HS-5 (cell line): ENCODE measurements at regions not wholly inside any gene's neighbourhood (a gene's known extent, or its start where the extent isn't known, plus 50 kb on each side); places are given as distances from the start of the nearest gene placed in this dataset.
"Not testable (repeated sequence)": the region's sequence is repeated elsewhere in the genome, so short reads cannot be mapped to it uniquely, and the experiment has no call there.

Source experiments
- DNase-seq: peaks from one replicate; pipeline ENCODE4 v3.0.0-alpha.2; 2012; ENCODE audit warnings: low read depth

DNA sequence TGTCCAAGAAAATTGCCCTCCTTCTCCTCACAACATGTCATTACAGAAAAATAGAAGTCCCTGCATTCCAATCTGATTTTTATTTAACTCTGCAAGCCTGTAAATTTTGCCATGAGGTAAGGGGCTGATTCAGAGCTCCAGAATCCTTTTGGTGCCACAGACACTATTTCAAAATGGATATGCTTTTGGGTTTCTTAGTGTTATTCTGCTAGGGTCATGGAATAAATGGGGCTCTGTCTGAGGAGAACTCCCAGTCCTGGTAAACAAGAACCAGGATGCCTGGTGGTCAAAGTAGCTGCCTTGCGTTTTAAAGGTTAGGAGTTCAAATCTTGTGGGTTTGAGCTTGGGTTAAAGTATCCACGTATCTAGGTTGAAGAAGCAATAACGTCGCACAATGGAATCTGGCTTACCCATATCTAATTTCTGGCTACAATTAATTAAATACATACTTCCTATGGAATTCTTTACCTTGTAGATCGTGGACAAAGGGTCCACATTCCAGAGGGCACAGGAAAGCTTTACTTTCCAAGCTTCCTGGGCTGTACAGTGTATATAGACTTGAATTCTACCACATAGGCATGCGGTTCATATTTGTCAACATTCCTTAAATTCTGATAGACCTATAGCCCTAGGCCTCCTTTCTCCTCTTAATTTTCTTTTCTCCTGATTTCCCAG is 98.0 kb upstream of the CDC42BPA start:
- DNase-seq, result no peak

DNA sequence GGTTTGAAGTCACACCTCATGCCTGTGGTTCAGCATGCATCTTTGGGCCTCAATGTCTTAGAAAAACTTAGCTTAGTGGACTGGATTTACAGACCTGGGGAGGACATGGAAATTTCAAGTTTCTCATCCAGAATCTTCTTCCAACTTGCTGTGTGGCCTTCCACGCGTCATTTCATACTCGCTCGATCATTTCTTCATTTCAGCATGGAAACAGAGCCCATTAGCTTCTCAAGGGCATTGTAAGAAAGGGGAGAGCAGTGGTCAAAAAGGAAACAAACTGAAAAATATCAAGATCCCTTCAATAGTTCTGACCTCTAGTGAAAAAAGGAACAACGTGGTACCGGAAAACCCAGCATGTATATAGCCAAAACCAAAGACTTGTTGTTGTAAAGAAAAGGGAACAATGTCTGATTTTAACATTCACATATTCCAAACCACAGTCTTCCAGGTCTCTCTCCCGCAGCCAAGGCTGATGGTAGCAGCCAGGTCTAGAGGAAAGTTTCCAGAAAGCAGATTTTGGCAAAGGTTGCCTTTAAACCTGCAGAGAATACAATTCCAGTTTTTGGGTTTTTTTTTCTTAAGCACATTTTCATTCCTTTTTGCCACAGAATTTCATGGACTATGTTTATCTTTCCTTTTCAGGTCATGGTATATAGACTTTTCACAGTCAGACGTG is 97.0 kb upstream of the CDC42BPA start:
- no peak for DNase-seq

DNA sequence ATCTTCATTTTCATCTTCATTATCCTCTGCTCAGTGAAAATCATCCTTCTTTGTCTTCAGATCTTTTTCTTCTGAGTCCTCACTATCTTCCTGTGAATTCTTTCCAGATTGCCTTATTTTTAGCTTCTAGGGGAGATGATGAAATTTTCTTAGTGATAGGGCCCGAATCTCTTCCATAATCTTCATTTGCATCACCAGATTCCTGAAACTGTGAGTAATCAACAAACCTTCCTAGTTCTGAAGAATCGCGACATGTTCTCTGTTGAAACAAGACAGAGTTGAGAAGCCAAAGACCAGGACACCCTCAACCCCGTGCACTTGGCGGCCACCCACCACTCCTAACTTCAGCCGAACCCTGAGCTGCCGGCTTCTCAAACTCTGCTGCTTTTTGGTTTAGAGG is 92.8 kb upstream of the CDC42BPA start:
- no peak for DNase-seq

DNA sequence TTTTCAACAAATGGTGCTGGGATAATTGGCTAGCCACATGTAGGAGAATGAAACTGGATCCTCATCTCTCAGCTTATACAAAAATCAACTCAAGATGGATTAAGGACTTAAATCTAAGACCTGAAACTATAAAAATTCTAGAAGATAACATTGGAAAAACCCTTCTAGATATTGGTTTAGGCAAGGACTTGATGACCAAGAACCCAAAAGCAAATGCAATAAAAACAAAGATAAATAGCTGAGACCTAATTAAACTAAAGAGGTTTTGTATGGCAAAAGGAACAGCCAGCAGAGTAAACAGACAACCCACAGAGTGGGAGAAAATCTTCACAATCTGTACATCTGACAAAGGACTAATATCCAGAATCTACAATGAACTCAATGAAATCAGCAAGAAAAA is 88.0 kb upstream of the CDC42BPA start:
- DNase-seq, result not testable (repeated sequence)

DNA sequence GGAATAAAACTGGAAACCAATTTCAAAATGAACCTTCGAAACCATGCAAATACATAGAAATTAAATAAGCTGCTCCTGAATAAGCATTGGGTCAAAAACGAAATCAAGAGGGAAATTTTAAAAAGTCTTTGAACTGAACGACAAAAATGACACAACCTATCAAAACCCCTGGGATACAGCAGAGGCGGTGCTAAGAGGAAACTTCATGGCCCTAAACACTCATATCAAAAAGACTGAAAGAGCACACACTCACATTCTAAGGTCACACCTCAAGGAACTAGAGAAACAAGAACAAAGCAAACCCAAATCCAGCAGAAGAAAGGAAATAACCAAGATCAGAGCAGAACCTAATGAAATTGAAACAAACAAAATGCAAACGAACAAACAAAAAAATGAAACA is 85.2 kb upstream of the CDC42BPA start:
- no peak for DNase-seq

DNA sequence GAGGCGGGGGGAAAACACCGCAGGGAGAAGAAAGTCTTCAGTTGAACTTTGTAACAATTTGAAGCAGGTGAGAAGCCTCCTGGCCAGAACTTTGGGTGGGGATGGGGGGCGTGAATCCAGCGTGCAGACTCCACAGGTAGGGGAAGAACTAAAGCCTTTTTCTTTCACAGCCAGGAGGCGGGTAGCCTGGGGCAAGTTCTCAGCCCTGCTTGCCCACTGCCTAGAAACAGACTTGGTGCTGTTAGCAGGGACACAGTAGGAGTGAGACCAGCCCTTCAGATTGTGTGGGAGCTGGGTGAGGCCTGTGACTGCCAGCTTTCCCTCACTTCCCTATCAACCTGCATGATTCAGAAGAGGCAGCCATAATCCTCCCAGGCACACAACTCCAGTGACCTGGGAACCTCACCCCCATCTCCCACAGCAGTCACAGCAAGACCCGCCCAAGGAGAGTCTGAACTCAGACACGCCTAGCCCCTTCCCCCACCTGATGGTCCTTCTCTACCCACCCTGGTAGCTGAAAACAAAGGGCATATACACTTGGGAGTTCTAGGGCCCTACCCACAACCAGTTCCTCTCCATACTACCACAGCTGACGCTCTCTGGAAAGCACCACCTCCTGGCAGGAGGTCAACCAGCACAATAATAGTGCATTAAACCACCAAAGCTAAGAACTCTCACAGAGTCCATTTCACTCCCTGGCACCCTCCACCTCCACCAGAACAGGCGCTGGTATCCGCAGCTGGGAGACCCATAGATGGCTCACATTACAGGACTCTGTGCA is 83.5 kb upstream of the CDC42BPA start:
- DNase-seq, result no peak

DNA sequence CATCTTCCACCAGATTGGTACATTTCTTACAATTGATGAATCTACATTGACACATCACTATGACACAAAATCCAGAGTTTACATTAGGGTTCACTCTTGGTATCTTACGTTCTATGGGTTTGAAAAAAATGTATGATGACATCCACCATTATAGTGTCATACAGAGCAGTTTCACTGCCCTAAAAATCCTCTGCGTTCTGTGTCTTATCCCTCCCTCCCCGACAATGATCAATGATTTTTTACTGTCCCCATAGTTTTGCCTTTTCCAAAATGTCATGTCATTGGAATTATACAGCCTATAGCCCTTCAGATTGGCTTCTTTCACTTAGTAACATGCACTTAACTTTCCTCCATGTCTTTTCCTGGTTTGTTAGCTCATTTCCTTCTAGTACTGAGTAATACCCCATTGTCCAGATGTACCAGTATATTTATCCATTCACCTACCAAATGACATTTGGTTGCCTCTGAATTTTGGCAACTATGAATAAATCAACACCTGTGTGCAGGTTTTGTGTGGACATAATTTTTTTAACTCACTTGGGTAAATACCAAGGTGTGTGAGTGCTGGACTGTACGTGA is 80.9 kb upstream of the CDC42BPA start:
- no peak for DNase-seq

DNA sequence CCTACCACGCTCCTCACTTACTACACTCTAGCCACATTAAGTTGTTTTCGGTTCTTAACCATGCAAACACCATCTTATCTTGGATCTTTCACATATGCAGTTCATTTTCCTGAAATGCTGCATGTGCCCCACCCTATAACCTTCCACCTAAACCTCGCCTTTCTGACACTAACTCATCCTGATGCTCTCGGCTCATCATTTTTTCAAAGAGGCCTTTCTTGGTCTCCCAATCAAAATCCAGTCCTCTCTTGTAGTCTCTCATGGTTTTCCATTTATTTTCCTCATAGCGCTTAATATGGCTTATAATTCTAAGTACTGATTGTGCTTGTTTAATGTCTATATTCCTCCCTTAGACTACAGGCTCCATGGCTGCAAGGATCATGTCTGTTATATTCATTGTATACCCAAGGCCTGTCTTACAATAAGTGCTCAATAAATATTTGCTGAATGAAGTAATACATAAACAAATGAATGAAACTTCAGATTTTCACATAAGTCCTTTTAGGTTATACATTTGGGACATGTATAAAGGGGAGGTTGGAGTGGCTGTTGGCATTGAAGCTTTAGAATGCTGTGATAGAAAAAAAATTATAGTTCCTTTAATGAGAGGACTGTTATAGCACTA is 79.2 kb upstream of the CDC42BPA start:
- no peak for DNase-seq

DNA sequence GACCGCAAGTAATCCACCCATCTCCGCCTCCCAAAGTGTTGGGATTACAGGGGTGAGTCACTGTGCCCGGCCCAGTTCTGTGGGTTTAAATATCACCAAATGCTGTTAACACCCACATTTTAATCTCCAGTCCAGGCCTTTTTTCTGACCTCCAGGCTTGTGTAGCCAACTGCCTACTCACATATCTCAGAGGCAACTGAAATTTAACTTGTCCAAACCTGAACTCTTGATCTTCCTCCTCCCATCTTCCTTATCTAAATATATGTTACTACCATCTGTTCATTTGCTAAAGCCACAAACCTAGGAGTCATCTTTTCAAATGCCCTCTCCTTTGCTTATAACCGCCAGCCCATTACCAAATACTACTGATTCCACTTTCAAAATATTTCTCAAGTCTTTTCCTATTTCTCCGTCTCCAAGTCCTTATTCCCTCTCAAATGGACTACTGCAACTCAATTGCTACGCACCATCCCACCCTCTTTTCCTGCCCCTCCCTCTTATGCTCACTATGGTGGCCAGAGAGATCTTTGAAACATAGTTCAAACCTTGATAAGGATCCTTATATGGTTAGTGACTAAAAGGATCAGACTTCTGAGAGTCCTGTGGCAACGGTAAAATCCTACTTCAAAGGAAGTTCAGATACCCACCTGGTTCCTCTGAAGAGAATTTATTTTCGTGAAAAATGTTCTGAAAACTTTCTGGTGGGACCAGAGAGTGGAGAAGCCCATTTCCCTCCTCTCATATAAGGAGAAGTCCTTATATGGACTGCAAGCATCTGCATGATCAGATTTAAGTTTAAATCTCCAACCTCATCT is 78.5 kb upstream of the CDC42BPA start:
- DNase-seq, result no peak

DNA sequence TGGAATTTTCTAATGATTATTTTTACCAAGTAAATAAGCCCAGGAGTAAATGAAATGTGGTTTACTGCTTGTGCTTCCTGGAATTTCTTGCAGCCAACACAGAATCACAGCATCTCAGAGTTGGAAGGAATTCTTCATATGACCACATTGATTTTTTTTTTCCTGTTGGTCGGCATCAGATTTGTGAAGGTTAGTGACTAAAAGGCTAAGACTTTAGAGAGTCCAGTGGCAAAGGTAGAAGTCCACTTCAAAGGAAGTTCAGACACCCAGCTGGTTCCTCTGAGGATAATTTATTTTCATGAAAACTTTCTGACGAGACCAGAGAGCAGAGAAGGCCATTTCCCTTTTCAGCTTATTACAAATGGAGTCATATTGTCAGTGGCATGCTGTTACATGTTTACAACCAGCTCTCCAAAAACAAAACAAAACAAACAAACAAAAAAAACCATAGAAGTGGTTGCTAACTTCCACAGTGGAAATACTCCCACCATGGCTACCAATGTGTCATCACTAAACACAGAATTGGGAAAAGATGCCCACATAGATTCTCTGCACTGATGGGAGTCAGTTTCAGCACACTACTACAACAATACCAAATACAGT is 77.2 kb upstream of the CDC42BPA start:
- DNase-seq, result no peak

DNA sequence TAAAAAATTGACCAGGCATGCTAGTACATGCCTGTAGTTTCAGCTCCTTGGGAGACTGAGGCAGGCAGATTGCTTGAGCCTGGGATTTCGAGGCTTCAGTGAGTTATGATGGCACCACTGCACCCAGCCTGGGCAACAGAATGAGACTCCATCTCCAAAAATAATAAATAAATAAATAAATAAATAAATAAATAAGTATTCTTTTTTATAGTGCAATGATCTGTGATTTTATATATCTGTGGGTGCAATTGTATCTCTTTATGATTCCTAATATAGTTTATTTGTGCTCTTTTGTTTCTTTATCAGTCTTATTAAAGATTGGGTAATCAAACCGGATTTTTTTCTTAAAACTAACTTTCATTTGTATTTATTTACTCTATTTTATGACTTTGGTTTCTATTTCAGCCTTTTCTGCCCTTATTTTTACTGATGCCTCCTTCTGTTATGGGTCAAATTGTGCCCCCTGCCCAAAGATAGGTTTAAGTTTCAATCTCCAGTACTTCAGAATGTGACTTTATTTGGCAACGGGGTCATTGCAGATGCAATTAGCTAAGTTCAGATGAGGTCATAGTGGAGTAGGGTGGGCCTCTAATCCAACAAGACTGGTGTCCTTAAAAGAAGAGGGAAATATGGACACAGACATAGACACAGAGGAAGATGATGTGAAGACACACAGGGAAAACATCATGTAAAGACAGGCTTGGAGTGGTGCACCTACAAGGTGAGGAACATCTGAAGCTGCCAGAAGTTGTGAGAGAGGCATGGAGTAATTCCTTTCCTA is 74.9 kb upstream of the CDC42BPA start:
- no peak for DNase-seq

DNA sequence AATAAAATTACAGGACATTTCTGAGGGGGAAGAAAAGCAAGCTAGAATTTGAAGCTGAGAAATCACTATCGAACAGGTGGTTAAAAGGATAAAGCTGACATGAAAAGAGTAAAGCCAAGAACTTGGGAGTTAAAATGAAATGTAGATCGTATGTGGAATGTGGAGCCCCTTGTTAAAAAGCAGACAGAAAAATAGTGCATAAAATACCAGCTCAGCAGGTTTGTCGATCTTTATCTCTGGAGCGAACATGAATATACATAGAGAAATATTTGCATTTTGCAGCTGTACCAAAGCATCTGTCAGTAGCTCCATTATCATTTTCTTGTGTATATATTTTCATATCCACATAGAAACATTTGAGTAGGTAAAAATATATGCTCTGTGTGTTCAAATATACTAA is 73.6 kb upstream of the CDC42BPA start:
- no peak for DNase-seq

DNA sequence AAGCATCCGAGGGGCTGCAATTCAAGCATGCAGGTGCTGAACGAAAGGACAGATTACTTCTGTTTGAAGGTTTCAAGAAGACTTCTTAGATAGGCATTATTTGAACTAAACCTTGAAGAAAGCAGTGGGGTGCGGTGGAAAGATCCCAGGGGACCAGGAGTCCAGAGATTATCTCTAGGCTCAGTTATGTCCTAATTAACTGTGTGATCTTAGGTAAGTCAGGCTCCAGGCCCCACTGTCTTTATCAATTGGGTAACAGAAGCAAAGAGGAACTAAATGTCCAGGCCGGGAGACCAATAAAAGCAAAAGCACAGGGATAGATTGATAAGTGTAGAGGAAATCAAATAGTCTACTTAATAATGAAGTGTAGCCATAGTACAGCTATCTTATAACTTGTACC is 72.9 kb upstream of the CDC42BPA start:
- DNase-seq, result no peak

DNA sequence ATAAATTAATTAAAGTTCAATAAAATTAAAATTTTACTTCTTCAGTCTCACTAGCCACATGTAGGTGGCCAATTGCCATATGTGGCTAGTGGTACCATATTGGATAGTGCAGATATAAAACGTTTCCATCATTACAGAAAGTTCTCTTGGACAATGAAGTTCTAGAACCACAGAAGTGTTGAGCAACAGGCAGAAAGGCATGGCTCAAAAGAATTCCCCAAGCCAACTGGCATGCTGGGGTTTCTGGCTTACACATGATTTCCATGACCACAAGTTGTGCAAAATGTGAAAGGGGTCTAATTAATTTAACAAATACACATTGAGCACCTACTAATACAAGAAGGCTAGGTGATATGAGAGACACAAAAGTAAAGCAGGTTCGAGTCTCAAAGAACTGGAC is 72.2 kb upstream of the CDC42BPA start:
- no peak for DNase-seq

DNA sequence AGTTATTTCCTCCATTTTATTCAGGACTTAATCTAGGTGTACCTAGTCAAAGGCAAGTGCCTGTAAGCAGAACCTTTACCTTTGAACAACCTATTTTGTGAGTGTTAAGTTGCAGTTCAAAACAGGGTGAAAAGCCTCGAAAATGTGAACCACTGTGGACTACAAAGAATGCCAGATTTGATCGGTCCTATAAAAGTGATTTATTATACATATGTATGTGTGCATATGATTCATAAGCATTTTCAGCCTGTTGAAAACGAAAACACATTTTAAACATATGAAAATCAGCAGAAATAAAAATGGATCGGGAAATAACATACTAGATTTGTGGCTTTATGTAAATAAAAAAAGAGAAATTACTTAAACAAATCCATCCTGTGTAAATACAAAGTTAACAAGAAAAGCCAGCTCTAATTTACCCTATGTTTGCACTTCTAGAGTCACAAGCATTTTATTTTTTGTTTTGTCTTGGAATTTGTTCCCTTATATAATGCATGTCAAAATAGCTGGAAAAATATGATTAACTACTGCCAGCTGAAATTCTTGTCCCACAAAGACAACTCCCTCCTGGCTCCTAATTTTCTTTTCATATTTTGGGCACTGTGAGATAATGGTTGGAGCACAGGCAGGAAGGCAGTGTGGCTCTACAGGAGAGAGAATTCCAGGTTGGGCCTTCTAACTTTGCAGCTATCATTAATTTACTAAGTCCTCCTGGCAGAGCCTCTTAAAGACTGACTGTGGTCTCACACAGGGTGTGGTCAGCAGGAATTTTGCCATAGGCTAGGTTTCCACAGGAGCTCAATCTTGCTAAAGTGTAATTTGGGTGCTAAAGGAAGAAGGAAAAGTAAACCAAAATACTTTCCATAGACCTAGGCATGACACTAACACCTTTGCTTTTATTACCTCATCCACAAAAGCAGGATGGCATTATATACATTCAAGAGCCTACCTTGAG is 70.2 kb upstream of the CDC42BPA start:
- no peak for DNase-seq

DNA sequence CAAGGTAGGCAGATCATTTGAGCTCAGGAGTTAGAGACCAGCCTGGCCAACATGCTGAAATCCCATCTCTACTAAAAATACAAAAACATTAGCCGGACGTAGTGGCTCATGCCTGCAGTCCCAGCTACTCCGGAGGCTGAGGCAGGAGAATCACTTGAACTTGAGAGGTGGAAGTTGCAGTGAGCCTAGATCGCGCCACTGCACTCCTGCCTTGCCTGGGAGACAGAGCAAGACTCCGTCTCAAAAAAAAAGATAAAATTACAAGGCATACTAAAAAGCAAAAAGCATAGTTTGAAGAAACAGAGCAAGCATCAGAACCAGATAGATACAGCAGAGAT is 61.2 kb upstream of the CDC42BPA start:
- DNase-seq, result no peak

DNA sequence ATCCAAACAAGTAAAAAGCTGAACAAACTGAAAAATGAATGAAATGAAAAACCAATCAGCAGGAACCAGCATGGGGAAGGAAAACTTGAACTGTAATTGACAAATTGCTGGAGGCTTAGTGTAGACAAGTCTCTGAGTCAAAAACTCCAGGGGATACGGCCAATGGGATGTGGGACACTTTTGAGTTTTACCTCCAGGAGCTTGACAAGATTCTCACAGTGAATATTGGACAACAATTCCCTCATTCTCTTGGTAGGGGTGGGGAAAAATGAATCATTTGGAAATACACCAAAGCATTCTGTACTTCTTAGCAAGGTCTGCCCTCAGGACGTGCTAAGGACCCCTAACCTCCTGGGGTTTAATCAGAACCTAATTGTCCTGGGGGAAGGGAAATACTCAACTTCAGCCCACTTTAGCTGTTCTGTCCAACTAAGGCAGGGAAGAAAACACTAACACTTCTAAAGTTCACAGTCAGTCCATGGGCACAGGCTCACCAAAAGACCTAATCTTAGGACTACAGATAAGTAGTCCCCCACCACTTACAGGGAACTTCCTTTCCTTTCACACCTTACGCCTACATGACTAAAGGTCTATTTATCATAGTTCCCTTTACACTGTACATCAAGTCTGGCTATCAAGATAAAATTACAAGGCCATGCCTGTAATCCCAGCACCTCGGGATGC is 60.7 kb upstream of the CDC42BPA start:
- DNase-seq, result no peak

DNA sequence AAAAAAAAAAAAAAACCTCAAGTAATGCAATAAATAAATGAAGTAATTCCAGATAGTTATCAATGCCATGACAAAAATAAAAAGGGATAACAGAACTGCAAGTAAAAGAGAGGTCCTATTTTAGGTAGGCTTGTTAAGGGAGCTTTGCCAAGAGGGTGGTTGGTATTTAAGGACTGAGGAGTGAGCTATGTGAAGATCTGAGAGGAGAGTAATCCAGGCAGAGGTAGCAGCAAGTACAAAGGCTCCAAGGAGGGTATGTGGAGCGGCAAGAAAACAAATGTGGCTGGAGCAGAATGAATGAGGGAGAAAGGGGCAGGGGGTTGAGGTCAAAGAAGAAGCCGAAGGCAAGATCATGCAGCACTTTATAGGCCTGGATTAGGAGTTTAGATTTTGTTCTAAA is 59.9 kb upstream of the CDC42BPA start:
- DNase-seq, result no peak

DNA sequence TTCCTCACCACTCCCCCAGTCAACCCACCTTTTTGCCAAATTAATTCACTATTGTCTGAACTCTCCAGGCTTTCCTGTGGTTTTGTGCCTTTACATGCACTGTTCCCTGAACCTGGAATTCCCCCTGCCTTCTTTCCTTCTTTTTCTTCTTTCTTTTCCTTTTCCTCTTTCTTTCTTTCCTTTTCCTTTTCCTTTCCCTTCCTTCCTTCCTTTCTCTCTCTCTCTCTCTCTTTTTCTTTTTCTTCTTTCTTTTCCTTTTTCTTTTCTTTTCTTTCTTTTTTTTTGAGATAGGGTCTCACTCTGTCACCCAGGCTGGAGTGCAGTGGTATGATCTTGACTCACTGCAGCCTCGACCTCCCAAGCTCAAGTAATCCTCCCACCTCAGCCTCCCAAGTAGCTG is 56.6 kb upstream of the CDC42BPA start:
- no peak for DNase-seq
